GM12872 (cell line): ENCODE measurements at regions not wholly inside any gene's neighbourhood (a gene's known extent, or its start where the extent isn't known, plus 50 kb on each side); places are given as distances from the start of the nearest gene placed in this dataset.

Source experiments
- CTCF ChIP-seq: IDR thresholded peaks from 3 replicates; pipeline ENCODE4 v1.5.1; 2011; ENCODE audit warnings: low read depth, mild to moderate bottlenecking, low read length, moderate library complexity; ENCODE audit not compliant: insufficient read depth

- TF ChIP-seq CTCF, result no peak
Observed at GRCh38 chr4:127578967-127579366, 53.8 kb upstream of the INTU start.

- no peak for TF ChIP-seq CTCF
Observed at GRCh38 chr4:127579821-127580220, 52.9 kb upstream of the INTU start.

GRCh38 chr4:127580300-127580699, 52.5 kb upstream of the INTU start:
- no peak for TF ChIP-seq CTCF

- TF ChIP-seq CTCF, result no peak
Observed at GRCh38 chr4:127580891-127581290, 51.9 kb upstream of the INTU start.
